Ishikawa (cell line): ENCODE measurements at regions not wholly inside any gene's neighbourhood (a gene's known extent, or its start where the extent isn't known, plus 50 kb on each side); places are given as distances from the start of the nearest gene placed in this dataset.

Source experiments
- CEBPB ChIP-seq: IDR thresholded peaks from 2 replicates; pipeline ENCODE4 v1.6.1; 2012
- CREB1 ChIP-seq: IDR thresholded peaks from 2 replicates; pipeline ENCODE4 v1.6.1; 2012; ENCODE audit warnings: low read depth
- EGR1 ChIP-seq: IDR thresholded peaks from 2 replicates; pipeline ENCODE4 v1.6.1; 2012
- EP300 ChIP-seq: IDR thresholded peaks from 2 replicates; pipeline ENCODE4 v1.6.1; 2012; ENCODE audit warnings: borderline replicate concordance
- FOXM1 ChIP-seq: IDR thresholded peaks from 2 replicates; pipeline ENCODE4 v1.6.1; 2012; ENCODE audit warnings: low read depth, borderline replicate concordance
- MAX ChIP-seq: IDR thresholded peaks from 2 replicates; pipeline ENCODE4 v1.6.1; 2012
- NFIC ChIP-seq: IDR thresholded peaks from 2 replicates; pipeline ENCODE4 v1.6.1; 2012
- RAD21 ChIP-seq: IDR thresholded peaks from 2 replicates; pipeline ENCODE4 v1.6.1; 2012; ENCODE audit warnings: low read depth
- TAF1 ChIP-seq: IDR thresholded peaks from 2 replicates; pipeline ENCODE4 v1.6.1; 2012; ENCODE audit warnings: low read depth, mild to moderate bottlenecking
- TCF12 ChIP-seq: IDR thresholded peaks from 2 replicates; pipeline ENCODE4 v1.6.1; 2012; ENCODE audit warnings: low read depth
- TEAD4 ChIP-seq: IDR thresholded peaks from 2 replicates; pipeline ENCODE4 v1.6.1; 2012
- USF1 ChIP-seq: IDR thresholded peaks from 2 replicates; pipeline ENCODE4 v1.6.1; 2012
- YY1 ChIP-seq: IDR thresholded peaks from 2 replicates; pipeline ENCODE4 v1.6.1; 2012; ENCODE audit warnings: low read depth
- ZBTB7A ChIP-seq: IDR thresholded peaks from 2 replicates; pipeline ENCODE4 v1.6.1; 2012; ENCODE audit warnings: low read depth
- TF ChIP-seq, protein P1 (sequence below): IDR thresholded peaks from 2 replicates; pipeline ENCODE4 v1.6.1; 2012; ENCODE audit warnings: low read depth, mild to moderate bottlenecking

GRCh38 chr9:99595796-99596195 is 225.9 kb upstream of the NR4A3 start:
- TF ChIP-seq TEAD4 (no peak), EP300 (no peak), CREB1 (no peak), MAX (no peak)

- 0 out of 2 replicates have a peak, but pooled peaks have one; percentile 51 for TF ChIP-seq NFIC
- TF ChIP-seq USF1: no peak
Measured at GRCh38 chr9:99601571-99602111, 220.0 kb upstream of the NR4A3 start.

DNA sequence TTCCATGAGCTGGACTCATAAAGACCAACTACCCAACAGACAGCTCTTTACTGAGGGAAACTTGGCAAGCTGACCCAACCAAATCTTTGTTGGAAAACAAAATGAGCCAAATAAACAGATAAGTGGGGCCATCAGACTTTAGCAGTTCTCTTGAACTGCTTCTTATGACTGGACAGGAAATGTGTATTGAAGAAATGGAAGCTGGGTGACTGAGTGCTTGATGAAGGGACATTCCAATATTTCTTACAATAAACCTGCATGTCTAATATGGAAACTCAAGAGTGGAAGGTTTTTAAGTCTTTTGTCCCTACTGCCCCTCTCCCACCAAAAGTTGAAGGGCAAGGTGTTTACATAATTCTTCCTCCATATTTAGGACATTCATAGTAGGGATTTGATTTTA is 218.8 kb upstream of the NR4A3 start:
- no peak for TF ChIP-seq YY1

- TF ChIP-seq FOXM1: no peak
- no peak for TF ChIP-seq TCF12
- no peak for TF ChIP-seq EP300
- TF ChIP-seq EGR1: no peak
- TF ChIP-seq RAD21: no peak
- TF ChIP-seq MAX: no peak
- TF ChIP-seq TEAD4: no peak
- no peak for TF ChIP-seq YY1
- TF ChIP-seq, protein P1, sequence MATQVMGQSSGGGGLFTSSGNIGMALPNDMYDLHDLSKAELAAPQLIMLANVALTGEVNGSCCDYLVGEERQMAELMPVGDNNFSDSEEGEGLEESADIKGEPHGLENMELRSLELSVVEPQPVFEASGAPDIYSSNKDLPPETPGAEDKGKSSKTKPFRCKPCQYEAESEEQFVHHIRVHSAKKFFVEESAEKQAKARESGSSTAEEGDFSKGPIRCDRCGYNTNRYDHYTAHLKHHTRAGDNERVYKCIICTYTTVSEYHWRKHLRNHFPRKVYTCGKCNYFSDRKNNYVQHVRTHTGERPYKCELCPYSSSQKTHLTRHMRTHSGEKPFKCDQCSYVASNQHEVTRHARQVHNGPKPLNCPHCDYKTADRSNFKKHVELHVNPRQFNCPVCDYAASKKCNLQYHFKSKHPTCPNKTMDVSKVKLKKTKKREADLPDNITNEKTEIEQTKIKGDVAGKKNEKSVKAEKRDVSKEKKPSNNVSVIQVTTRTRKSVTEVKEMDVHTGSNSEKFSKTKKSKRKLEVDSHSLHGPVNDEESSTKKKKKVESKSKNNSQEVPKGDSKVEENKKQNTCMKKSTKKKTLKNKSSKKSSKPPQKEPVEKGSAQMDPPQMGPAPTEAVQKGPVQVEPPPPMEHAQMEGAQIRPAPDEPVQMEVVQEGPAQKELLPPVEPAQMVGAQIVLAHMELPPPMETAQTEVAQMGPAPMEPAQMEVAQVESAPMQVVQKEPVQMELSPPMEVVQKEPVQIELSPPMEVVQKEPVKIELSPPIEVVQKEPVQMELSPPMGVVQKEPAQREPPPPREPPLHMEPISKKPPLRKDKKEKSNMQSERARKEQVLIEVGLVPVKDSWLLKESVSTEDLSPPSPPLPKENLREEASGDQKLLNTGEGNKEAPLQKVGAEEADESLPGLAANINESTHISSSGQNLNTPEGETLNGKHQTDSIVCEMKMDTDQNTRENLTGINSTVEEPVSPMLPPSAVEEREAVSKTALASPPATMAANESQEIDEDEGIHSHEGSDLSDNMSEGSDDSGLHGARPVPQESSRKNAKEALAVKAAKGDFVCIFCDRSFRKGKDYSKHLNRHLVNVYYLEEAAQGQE: no peak
Measured at GRCh38 chr9:99605016-99605743, 216.5 kb upstream of the NR4A3 start.

- TF ChIP-seq CREB1 (no peak), TCF12 (no peak), CEBPB (no peak), RAD21 (no peak), NFIC (no peak), USF1 (no peak), YY1 (no peak), MAX (no peak), EP300 (no peak), EGR1 (no peak)
- TF ChIP-seq, protein P1: no peak
Measured at GRCh38 chr9:99606296-99606695, 215.4 kb upstream of the NR4A3 start.

DNA sequence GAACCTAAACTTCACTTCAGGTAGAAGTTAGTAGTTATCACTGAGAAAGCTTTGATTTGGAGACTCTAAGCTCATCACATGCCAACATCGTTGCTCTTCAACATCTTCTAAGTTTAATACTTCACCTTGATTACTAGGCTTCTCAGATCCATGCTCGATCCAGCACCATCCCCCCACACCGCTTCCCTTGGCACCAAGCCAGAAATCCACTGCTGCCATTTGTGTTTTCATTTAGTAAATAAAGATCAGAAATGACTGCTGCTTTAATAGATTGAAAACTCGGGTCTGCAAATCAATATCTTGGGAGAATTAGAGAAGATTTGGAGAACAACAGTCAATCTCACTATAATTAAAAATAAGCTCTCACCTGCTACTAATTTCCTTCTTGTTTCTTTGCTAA is 214.7 kb upstream of the NR4A3 start:
- peak; percentile 55 for TF ChIP-seq NFIC
- no peak for TF ChIP-seq EP300

GRCh38 chr9:99607842-99608448 is 213.7 kb upstream of the NR4A3 start:
- TF ChIP-seq, protein P1: no peak
- no peak for TF ChIP-seq FOXM1
- no peak for TF ChIP-seq CREB1
- no peak for TF ChIP-seq USF1
- TF ChIP-seq NFIC: no peak
- TF ChIP-seq YY1: no peak
- TF ChIP-seq TCF12: no peak
- no peak for TF ChIP-seq RAD21
- TF ChIP-seq MAX: no peak
- TF ChIP-seq TAF1: no peak
- no peak for TF ChIP-seq TEAD4
- no peak for TF ChIP-seq EGR1
- TF ChIP-seq ZBTB7A: no peak
- no peak for TF ChIP-seq CEBPB
- TF ChIP-seq EP300: no peak
